ENCODE measurements at regions not wholly inside any gene's neighbourhood (a gene's known extent, or its start where the extent isn't known, plus 50 kb on each side); places are given as distances from the start of the nearest gene placed in this dataset.

DNA sequence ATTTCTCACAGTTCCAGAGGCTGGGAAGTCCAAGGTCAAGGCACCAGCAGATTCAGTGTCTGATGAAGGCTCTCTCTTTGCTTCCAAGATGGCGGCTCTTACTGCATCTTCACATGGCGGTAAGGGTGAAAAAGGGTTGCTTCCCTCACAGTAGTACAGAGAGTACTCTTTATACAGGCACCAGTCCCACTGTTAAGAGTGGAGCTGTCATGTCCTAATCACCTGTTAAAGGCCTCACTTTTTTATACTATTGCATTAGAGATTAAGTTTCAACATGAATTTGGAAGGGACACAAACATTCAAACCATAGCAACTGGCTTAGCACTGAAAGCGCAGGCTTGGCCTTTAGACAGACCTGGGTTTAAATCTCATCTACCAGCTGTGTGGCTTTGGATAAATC, 50.0 kb upstream of the TCL1A start:
- no peak for ATAC-seq
- intact Hi-C loops (cut with DNase I): no loop called here

More for the DNA sequence above, 50.0 kb upstream of the TCL1A start:
- TF ChIP-seq, protein P1, sequence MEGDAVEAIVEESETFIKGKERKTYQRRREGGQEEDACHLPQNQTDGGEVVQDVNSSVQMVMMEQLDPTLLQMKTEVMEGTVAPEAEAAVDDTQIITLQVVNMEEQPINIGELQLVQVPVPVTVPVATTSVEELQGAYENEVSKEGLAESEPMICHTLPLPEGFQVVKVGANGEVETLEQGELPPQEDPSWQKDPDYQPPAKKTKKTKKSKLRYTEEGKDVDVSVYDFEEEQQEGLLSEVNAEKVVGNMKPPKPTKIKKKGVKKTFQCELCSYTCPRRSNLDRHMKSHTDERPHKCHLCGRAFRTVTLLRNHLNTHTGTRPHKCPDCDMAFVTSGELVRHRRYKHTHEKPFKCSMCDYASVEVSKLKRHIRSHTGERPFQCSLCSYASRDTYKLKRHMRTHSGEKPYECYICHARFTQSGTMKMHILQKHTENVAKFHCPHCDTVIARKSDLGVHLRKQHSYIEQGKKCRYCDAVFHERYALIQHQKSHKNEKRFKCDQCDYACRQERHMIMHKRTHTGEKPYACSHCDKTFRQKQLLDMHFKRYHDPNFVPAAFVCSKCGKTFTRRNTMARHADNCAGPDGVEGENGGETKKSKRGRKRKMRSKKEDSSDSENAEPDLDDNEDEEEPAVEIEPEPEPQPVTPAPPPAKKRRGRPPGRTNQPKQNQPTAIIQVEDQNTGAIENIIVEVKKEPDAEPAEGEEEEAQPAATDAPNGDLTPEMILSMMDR (IDR thresholded peaks at IDR 0.05): no peak
- Histone ChIP-seq H3K36me3 (no peaks in the 10 kb centered on the region), H3K9me3 (no peaks in the 10 kb centered on the region), H3K4me1 (no peaks in the 10 kb centered on the region), H3K4me3 (no peak overlapping the region), H3K27ac (no peak overlapping the region), H3K27me3 (ENCODE audit: low read depth) (peaks cover 18% of the 10 kb centered on the region)
- no peak for DNase-seq

Measured in lower lobe of right lung (tissue), 2 donors.